ENCODE measurements at regions not wholly inside any gene's neighbourhood (a gene's known extent, or its start where the extent isn't known, plus 50 kb on each side); places are given as distances from the start of the nearest gene placed in this dataset.

DNA sequence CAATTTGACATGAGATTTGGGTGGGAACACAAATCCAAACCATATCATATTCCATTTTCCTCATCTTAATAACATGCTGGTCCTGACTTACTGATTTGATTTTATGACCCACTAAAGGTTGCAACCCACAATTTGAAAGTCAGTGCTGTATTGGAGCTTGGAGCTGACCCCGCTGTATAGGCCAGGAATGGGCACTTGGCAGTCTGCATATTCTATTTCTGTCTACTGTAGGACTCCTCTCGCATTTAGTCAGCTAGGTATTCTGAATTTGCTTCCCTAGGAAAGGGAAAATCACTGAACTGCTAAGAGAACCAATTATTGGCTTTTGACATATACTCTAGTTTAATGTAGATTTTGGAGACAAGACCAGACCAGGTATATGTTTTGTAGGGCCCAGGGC, 157.0 kb downstream of the MFSD1 start:
- no peaks in the 10 kb centered on the region for H3K9me3 ChIP-seq
- TF ChIP-seq POLR2AphosphoS5 (IDR thresholded peaks at IDR 0.05) (no peak), POLR2A (IDR thresholded peaks at IDR 0.05) (no peak), EP300 (IDR thresholded peaks at IDR 0.05) (no peak)
- TF ChIP-seq, protein P1, sequence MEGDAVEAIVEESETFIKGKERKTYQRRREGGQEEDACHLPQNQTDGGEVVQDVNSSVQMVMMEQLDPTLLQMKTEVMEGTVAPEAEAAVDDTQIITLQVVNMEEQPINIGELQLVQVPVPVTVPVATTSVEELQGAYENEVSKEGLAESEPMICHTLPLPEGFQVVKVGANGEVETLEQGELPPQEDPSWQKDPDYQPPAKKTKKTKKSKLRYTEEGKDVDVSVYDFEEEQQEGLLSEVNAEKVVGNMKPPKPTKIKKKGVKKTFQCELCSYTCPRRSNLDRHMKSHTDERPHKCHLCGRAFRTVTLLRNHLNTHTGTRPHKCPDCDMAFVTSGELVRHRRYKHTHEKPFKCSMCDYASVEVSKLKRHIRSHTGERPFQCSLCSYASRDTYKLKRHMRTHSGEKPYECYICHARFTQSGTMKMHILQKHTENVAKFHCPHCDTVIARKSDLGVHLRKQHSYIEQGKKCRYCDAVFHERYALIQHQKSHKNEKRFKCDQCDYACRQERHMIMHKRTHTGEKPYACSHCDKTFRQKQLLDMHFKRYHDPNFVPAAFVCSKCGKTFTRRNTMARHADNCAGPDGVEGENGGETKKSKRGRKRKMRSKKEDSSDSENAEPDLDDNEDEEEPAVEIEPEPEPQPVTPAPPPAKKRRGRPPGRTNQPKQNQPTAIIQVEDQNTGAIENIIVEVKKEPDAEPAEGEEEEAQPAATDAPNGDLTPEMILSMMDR (IDR thresholded peaks at IDR 0.05) = no peak
- 85 to 93% methylated on average over 2 of the region's 2 CpGs for WGBS, 2 donors
- no peak for DNase-seq
- ATAC-seq (ENCODE audit: low FRiP score in 2 of 2) = no peak
- no peak overlapping the region for H3K4me3 ChIP-seq
- H3K36me3 ChIP-seq = no peaks in the 10 kb centered on the region
- no peaks in the 10 kb centered on the region for H3K4me1 ChIP-seq
- no peak overlapping the region for H3K27ac ChIP-seq
- no peaks in the 10 kb centered on the region for H3K27me3 ChIP-seq

DNA sequence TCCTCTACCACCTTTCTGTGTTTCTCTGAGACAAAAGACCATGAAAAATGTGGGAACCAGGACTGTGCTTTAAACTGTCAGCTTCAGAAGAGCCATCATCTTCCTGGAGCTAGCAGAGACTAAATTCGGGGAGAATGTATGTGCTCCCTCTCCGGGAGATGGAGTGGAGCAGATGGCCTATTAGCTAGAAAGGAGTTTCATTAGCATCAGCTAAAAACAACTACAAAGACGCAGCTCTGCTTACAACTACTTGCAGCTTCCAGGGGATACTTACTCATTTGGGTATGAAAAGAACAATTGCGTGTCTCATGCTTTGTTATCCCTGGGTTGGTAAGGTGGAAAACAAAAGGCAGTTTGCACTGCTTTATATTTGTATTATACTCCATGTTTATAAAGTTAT, 159.6 kb downstream of the MFSD1 start:
- Histone ChIP-seq H3K4me3 (no peak overlapping the region), H3K27ac (no peak overlapping the region), H3K9me3 (no peaks in the 10 kb centered on the region), H3K36me3 (no peaks in the 10 kb centered on the region), H3K27me3 (no peaks in the 10 kb centered on the region), H3K4me1 (no peaks in the 10 kb centered on the region)
- 60 to 68% methylated on average over 4 of the region's 4 CpGs for WGBS, 2 donors
- TF ChIP-seq, protein P1 (IDR thresholded peaks at IDR 0.05) = no peak
- TF ChIP-seq POLR2A (IDR thresholded peaks at IDR 0.05) (no peak), EP300 (IDR thresholded peaks at IDR 0.05) (no peak), POLR2AphosphoS5 (IDR thresholded peaks at IDR 0.05) (no peak)
- ATAC-seq (ENCODE audit: low FRiP score in 2 of 2) = no peak
- DNase-seq = no peak

DNA sequence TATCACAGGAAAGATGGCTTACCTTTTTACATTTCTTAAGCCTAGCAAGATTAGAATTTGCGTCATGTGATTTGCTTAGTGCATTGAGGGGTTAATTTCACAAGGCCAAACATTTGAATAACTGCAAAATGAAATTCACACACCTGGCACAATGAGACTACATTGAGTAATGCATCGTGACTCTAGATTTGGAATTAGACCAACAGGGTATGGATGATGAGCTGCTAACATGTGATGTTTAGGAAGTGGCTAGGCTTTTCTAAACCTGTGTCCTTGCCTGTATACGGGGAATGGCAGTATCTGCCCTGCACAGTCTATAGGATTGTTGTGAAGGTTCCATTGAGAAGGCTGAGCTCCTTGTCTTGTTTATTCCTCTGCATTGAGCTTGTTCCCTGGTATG, 160.1 kb downstream of the MFSD1 start:
- Histone ChIP-seq H3K4me1 (no peaks in the 10 kb centered on the region), H3K4me3 (no peak overlapping the region), H3K9me3 (no peaks in the 10 kb centered on the region), H3K27me3 (no peaks in the 10 kb centered on the region), H3K36me3 (no peaks in the 10 kb centered on the region), H3K27ac (no peak overlapping the region)
- DNase-seq (no peak), ATAC-seq (ENCODE audit: low FRiP score in 2 of 2) (no peak)
- TF ChIP-seq POLR2AphosphoS5 (IDR thresholded peaks at IDR 0.05) = no peak
- TF ChIP-seq POLR2A (IDR thresholded peaks at IDR 0.05) = no peak
- TF ChIP-seq, protein P1 (IDR thresholded peaks at IDR 0.05) = no peak
- TF ChIP-seq EP300 (IDR thresholded peaks at IDR 0.05) = no peak
- WGBS, 2 donors = 75 to 85% methylated on average over 3 of the region's 3 CpGs

DNA sequence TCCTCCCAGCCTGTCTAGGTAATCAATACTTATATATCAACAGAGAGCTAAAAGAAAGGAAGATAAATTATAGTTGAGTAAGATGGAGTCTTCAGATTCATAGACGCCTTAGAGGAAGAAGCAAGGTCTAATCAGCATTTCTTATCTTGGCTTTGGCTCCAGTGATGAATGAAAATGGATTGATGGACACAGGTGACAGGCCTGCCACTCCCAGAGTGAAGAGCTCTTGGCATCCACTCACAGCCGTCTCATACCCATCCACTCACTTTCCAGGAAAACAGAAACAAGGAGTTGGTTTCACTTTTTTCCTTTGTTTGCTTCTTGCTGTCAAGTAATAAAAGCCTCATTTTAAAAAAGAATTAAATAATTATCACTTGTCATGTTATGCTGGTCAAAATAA, 168.2 kb downstream of the MFSD1 start:
- H3K4me3 ChIP-seq = no peak overlapping the region
- 39 to 51% methylated on average over 2 of the region's 2 CpGs for WGBS, 2 donors
- ATAC-seq (ENCODE audit: low FRiP score in 2 of 2) = no peak
- H3K9me3 ChIP-seq = no peaks in the 10 kb centered on the region
- no peak for DNase-seq
- TF ChIP-seq, protein P1 (IDR thresholded peaks at IDR 0.05) = no peak
- TF ChIP-seq POLR2AphosphoS5 (IDR thresholded peaks at IDR 0.05) = no peak
- TF ChIP-seq EP300 (IDR thresholded peaks at IDR 0.05) = no peak
- TF ChIP-seq POLR2A (IDR thresholded peaks at IDR 0.05) = no peak
- H3K4me1 ChIP-seq = no peaks in the 10 kb centered on the region
- H3K27ac ChIP-seq = no peak overlapping the region
- no peaks in the 10 kb centered on the region for H3K36me3 ChIP-seq
- H3K27me3 ChIP-seq = no peaks in the 10 kb centered on the region

DNA sequence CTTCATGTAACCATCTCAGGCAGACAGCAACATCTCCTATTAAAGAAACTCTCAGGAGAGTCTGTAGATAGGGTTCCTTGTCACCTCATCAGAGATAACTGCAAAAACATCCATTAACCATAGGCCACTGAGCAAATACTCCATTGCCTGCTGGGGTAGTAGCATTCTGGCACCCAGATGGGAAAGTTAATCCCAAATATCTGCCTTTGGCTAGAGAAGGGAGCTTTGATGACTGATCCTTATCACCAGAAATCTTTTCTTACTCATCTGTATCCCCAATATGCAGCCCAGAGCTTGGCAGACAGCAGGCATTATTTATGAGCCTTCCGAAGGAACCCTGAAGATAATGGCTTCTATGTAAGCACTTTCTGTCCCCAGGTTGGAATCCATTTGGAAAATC, 173.1 kb downstream of the MFSD1 start:
- Histone ChIP-seq H3K4me3 (no peak overlapping the region), H3K36me3 (no peaks in the 10 kb centered on the region), H3K27me3 (no peaks in the 10 kb centered on the region), H3K4me1 (no peaks in the 10 kb centered on the region), H3K9me3 (no peaks in the 10 kb centered on the region), H3K27ac (no peak overlapping the region)
- TF ChIP-seq POLR2AphosphoS5 (IDR thresholded peaks at IDR 0.05) (no peak), EP300 (IDR thresholded peaks at IDR 0.05) (no peak), POLR2A (IDR thresholded peaks at IDR 0.05) (no peak)
- TF ChIP-seq, protein P1 (IDR thresholded peaks at IDR 0.05) = no peak
- no peak for DNase-seq
- WGBS, 2 donors = 90 to 93% methylated on average over 1 of the region's 1 CpG
- no peak for ATAC-seq (ENCODE audit: low FRiP score in 2 of 2)
